IMR-90 (cell line): ENCODE measurements at regions not wholly inside any gene's neighbourhood (a gene's known extent, or its start where the extent isn't known, plus 50 kb on each side); places are given as distances from the start of the nearest gene placed in this dataset.

ENCODE experiments used
- ATAC-seq: fragments of 200-7000 bp; cut with Tn5 transposase; 2 replicates; pipeline ENCODE4 v1.9.1; 2020; ENCODE audit warnings: low read depth, mild to moderate bottlenecking, moderate library complexity
- BruUV-seq: library from RNA; stranded (reverse); fragments of 400-500 nt; replicated peaks from 2 replicates; lab custom pipeline; 2021; lab: Mats Ljungman, UMichigan
- CTCF ChIA-PET: fragments of 300-600 bp; formaldehyde crosslinking; extraction: SDS; loops from one replicate; lab custom pipeline; 2021; ENCODE audit warnings: antibody characterized with exemption; lab: Yijun Ruan, JAX
- POLR2A ChIA-PET: fragments of 300-600 bp; sonication (Branson Sonifier 250); formaldehyde crosslinking; loops from one replicate; lab custom pipeline; 2022; ENCODE audit warnings: antibody characterized with exemption; ENCODE audit not compliant: unreplicated experiment; lab: Charles Lee
- DNase-seq: peaks from one replicate; pipeline ENCODE4 v3.0.0; 2013
- H2AFZ ChIP-seq: replicated peaks from 2 replicates; pipeline ENCODE3; 2013; ENCODE audit warnings: low read length, mild to moderate bottlenecking; ENCODE audit not compliant: poor library complexity
- H2AK5ac ChIP-seq: 2 replicates; pipeline ENCODE4 v1.6.1; 2013; ENCODE audit warnings: low read depth, low read length, inconsistent platforms
- H2AK9ac ChIP-seq: replicated peaks from 2 replicates; pipeline ENCODE3; 2013; ENCODE audit warnings: mild to moderate bottlenecking, low read depth, low read length, moderate library complexity; ENCODE audit not compliant: poor library complexity
- H2BK120ac ChIP-seq: 2 replicates; pipeline ENCODE4 v1.6.1; 2013; ENCODE audit warnings: low read depth, low read length, inconsistent platforms
- H2BK15ac ChIP-seq: 3 replicates; pipeline ENCODE4 v1.6.1; 2013; ENCODE audit warnings: low read depth, low read length, inconsistent platforms
- H2BK20ac ChIP-seq: 2 replicates; pipeline ENCODE4 v1.6.1; 2013; ENCODE audit warnings: low read depth, mild to moderate bottlenecking, inconsistent platforms, low read length, moderate library complexity
- H2BK5ac ChIP-seq: 2 replicates; pipeline ENCODE4 v1.6.1; 2013; ENCODE audit warnings: mild to moderate bottlenecking, low read depth, low read length, inconsistent platforms; ENCODE audit not compliant: poor library complexity, severe bottlenecking
- H3K14ac ChIP-seq: replicated peaks from 2 replicates; pipeline ENCODE4 v1.6.1; 2013; ENCODE audit warnings: low read depth, low read length, inconsistent platforms
- H3K18ac ChIP-seq: 2 replicates; pipeline ENCODE4 v1.6.1; 2013; ENCODE audit warnings: low read depth, low read length, control low read depth
- H3K23ac ChIP-seq: 2 replicates; pipeline ENCODE4 v1.6.1; 2013; ENCODE audit warnings: low read depth, low read length, inconsistent platforms
- H3K27ac ChIP-seq: 2 replicates; pipeline ENCODE4 v1.5.1; 2013; ENCODE audit warnings: mild to moderate bottlenecking, control low read depth, low read length; ENCODE audit not compliant: insufficient read depth
- H3K27me3 ChIP-seq: 2 replicates; pipeline ENCODE4 v1.6.1; 2013; ENCODE audit warnings: low read length; ENCODE audit not compliant: control insufficient read depth, insufficient read depth
- H3K36me3 ChIP-seq: 2 replicates; pipeline ENCODE4 v1.6.1; 2013; ENCODE audit warnings: low read length, mixed read lengths; ENCODE audit not compliant: control insufficient read depth, insufficient read depth
- H3K4ac ChIP-seq: 2 replicates; pipeline ENCODE4 v1.6.1; 2013; ENCODE audit warnings: low read depth, low read length, inconsistent platforms
- H3K4me1 ChIP-seq: 2 replicates; pipeline ENCODE4 v1.6.1; 2013; ENCODE audit warnings: low read length, mixed read lengths; ENCODE audit not compliant: control insufficient read depth, insufficient read depth
- H3K4me2 ChIP-seq: 2 replicates; pipeline ENCODE4 v1.6.1; 2013; ENCODE audit warnings: low read depth, mild to moderate bottlenecking, control low read depth, low read length, moderate library complexity
- H3K4me3 ChIP-seq: 2 replicates; pipeline ENCODE4 v1.5.1; 2013; ENCODE audit warnings: low read depth, mild to moderate bottlenecking, control low read depth, low read length, moderate library complexity; ENCODE audit not compliant: insufficient read depth
- H3K56ac ChIP-seq: 2 replicates; pipeline ENCODE4 v1.6.1; 2013; ENCODE audit warnings: low read length, inconsistent platforms; ENCODE audit not compliant: insufficient read depth; ENCODE audit errors: extremely low read depth
- H3K79me1 ChIP-seq, 2 experiments: 2 replicates each; pipeline ENCODE4 v1.6.1; 2013; ENCODE audit warnings: low read length in 2 of 2, inconsistent platforms in 1 of 2, low read depth in 1 of 2
- H3K9ac ChIP-seq: 2 replicates; pipeline ENCODE4 v1.6.1; 2013; ENCODE audit warnings: low read depth, low read length, control low read depth
- H3K9me1 ChIP-seq: 2 replicates; pipeline ENCODE4 v1.6.1; 2013; ENCODE audit warnings: low read length, inconsistent platforms; ENCODE audit not compliant: insufficient read depth
- H3K9me3 ChIP-seq: 2 replicates; pipeline ENCODE4 v1.6.1; 2013; ENCODE audit warnings: low read length; ENCODE audit not compliant: control insufficient read depth, insufficient read depth
- H4K20me1 ChIP-seq: 2 replicates; pipeline ENCODE4 v1.6.1; 2013; ENCODE audit warnings: low read length, inconsistent platforms; ENCODE audit not compliant: insufficient read depth
- H4K5ac ChIP-seq: 2 replicates; pipeline ENCODE4 v1.6.1; 2013; ENCODE audit warnings: mild to moderate bottlenecking, low read depth, low read length, control low read depth
- H4K8ac ChIP-seq, 2 experiments: 2 replicates each; pipeline ENCODE4 v1.6.1; 2013; ENCODE audit warnings: low read depth in 2 of 2, low read length in 2 of 2, control low read depth in 1 of 2, inconsistent platforms in 1 of 2
- H4K91ac ChIP-seq: 2 replicates; pipeline ENCODE4 v1.6.1; 2013; ENCODE audit warnings: low read depth, low read length, inconsistent platforms; ENCODE audit not compliant: insufficient read depth
- CHD1 ChIP-seq: IDR thresholded peaks from 2 replicates; pipeline ENCODE4 v1.6.1; 2012; ENCODE audit warnings: low read depth, low read length, improper control_type of control experiment
- FOS ChIP-seq: fragments of 150-350 bp; IDR thresholded peaks from 2 replicates; pipeline ENCODE4 v1.6.1; 2016; ENCODE audit warnings: low read depth, low read length
- WGBS, 2 experiments: methylation state at CpG; one replicate each; pipeline versions ENCODE4 v1.1.5 to v1.1.7; 2013; ENCODE audit warnings: missing lambda C conversion rate in 2 of 2; ENCODE audit not compliant: insufficient read length in 1 of 2; ENCODE audit errors: extremely low coverage in 2 of 2; 5-methylcytosine and 5-hydroxymethylcytosine counted together
- dilution Hi-C: fragments of 300-500 bp; cut with HindIII; formaldehyde crosslinking; loops from one replicate; pipeline ENCODE4 v1.14.3; 2018; ENCODE audit warnings: low sequenced_read_pairs; ENCODE audit not compliant: unreplicated experiment
- in situ Hi-C: fragments of 300-500 bp; cut with MboI; formaldehyde crosslinking; loops from 3 replicates; pipeline ENCODE4 v1.14.3; 2019; ENCODE audit warnings: low sequenced_read_pairs, inconsistent platforms, mixed read lengths
- intact Hi-C: fragments of 100-400 bp; cut with micrococcal nuclease; formaldehyde crosslinking; loops from 2 replicates; pipeline ENCODE4 v1.10.0; 2022

DNA sequence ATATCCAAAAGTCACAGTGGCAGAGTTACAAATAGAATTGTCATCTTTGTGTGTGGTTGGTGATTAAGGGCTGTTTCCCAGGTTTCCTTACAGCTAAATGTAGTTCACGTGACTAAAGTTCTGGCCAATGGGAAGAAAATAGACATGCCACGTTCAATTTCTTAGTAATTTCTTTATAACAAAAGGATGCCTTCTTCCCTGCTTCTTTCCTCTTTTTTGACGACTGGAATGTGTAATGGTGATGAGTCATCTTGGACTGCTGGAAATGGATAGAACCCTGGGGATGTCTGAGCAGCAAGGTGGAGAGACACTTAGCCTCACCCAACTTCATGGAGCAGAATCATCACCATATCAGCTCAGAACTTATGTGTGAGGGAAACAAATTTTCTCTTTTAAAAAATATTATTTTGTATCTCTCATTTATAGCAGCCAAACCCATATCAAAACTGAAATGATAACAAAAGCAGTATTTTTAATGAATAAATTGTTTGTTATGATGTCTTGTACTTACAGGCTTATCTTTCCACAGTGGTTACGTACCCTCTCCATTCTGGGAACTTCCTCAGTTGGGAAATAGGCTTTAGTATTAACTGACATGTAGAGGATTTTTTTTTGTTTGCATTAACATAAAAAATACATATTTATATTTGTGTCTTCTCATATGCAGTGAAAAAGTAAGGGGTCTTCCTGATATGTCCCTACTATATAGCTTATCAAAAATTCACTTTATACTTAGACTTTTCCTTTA is 91.1 kb upstream of the CDH2 start:
- Histone ChIP-seq H3K18ac (no peak overlapping the region), H2AK9ac (no peak overlapping the region), H3K79me1 (no peaks in the 10 kb centered on the region), H2BK120ac (no peak overlapping the region), H3K27ac (no peak overlapping the region), H3K27me3 (no peaks in the 10 kb centered on the region), H3K4me2 (no peak overlapping the region), H4K91ac (no peak overlapping the region), H2AK5ac (no peak overlapping the region), H4K5ac (no peak overlapping the region), H3K4ac (no peak overlapping the region), H3K4me1 (no peaks in the 10 kb centered on the region), H2AFZ (no peak overlapping the region), H2BK5ac (no peak overlapping the region), H3K56ac (no peak overlapping the region), H4K8ac (no peak overlapping the region), H2BK20ac (no peak overlapping the region), H3K4me3 (no peak overlapping the region), H3K9ac (no peak overlapping the region), H3K9me1 (no peaks in the 10 kb centered on the region), H4K20me1 (no peaks in the 10 kb centered on the region), H2BK15ac (no peak overlapping the region), H3K14ac (no peak overlapping the region), H3K36me3 (no peaks in the 10 kb centered on the region), H3K9me3 (no peaks in the 10 kb centered on the region), H3K23ac (no peak overlapping the region)
- intact Hi-C loops, result no loop called here
- POLR2A ChIA-PET, result no interaction called here
- ATAC-seq (peak; percentile 61), DNase-seq (peak; percentile 31)
- dilution Hi-C loops, result no loop called here
- 0 out of 2 replicates have a peak, but pooled peaks have one; percentile 25 for TF ChIP-seq FOS
- TF ChIP-seq CHD1, result no peak
- in situ Hi-C loops, result no loop called here
- CTCF ChIA-PET, result interaction anchor here (0.6 kb wide), 1 partner anchor 1371 kb away, joined by 3 read pairs; no protein-coding TSS in a partner anchor
- WGBS, 2 experiments, result no CpG with 5 or more reads among the region's 4 CpGs
- no TSS peak for BruUV-seq
